IMR-90 (cell line): ENCODE measurements at regions not wholly inside any gene's neighbourhood (a gene's known extent, or its start where the extent isn't known, plus 50 kb on each side); places are given as distances from the start of the nearest gene placed in this dataset.

Experiments
- ATAC-seq: fragments of 200-7000 bp; cut with Tn5 transposase; 2 replicates; pipeline ENCODE4 v1.9.1; 2020; ENCODE audit warnings: low read depth, mild to moderate bottlenecking, moderate library complexity
- BruUV-seq: library from RNA; stranded (reverse); fragments of 400-500 nt; replicated peaks from 2 replicates; lab custom pipeline; 2021; lab: Mats Ljungman, UMichigan
- CTCF ChIA-PET: fragments of 300-600 bp; formaldehyde crosslinking; extraction: SDS; loops from one replicate; lab custom pipeline; 2021; ENCODE audit warnings: antibody characterized with exemption; lab: Yijun Ruan, JAX
- POLR2A ChIA-PET: fragments of 300-600 bp; sonication (Branson Sonifier 250); formaldehyde crosslinking; loops from one replicate; lab custom pipeline; 2022; ENCODE audit warnings: antibody characterized with exemption; ENCODE audit not compliant: unreplicated experiment; lab: Charles Lee
- DNase-seq: peaks from one replicate; pipeline ENCODE4 v3.0.0; 2013
- H2AFZ ChIP-seq: replicated peaks from 2 replicates; pipeline ENCODE3; 2013; ENCODE audit warnings: low read length, mild to moderate bottlenecking; ENCODE audit not compliant: poor library complexity
- H2AK5ac ChIP-seq: 2 replicates; pipeline ENCODE4 v1.6.1; 2013; ENCODE audit warnings: low read depth, low read length, inconsistent platforms
- H2AK9ac ChIP-seq: replicated peaks from 2 replicates; pipeline ENCODE3; 2013; ENCODE audit warnings: mild to moderate bottlenecking, low read depth, low read length, moderate library complexity; ENCODE audit not compliant: poor library complexity
- H2BK120ac ChIP-seq: 2 replicates; pipeline ENCODE4 v1.6.1; 2013; ENCODE audit warnings: low read depth, low read length, inconsistent platforms
- H2BK15ac ChIP-seq: 3 replicates; pipeline ENCODE4 v1.6.1; 2013; ENCODE audit warnings: low read depth, low read length, inconsistent platforms
- H2BK20ac ChIP-seq: 2 replicates; pipeline ENCODE4 v1.6.1; 2013; ENCODE audit warnings: low read depth, mild to moderate bottlenecking, inconsistent platforms, low read length, moderate library complexity
- H2BK5ac ChIP-seq: 2 replicates; pipeline ENCODE4 v1.6.1; 2013; ENCODE audit warnings: mild to moderate bottlenecking, low read depth, low read length, inconsistent platforms; ENCODE audit not compliant: poor library complexity, severe bottlenecking
- H3K14ac ChIP-seq: replicated peaks from 2 replicates; pipeline ENCODE4 v1.6.1; 2013; ENCODE audit warnings: low read depth, low read length, inconsistent platforms
- H3K18ac ChIP-seq: 2 replicates; pipeline ENCODE4 v1.6.1; 2013; ENCODE audit warnings: low read depth, low read length, control low read depth
- H3K23ac ChIP-seq: 2 replicates; pipeline ENCODE4 v1.6.1; 2013; ENCODE audit warnings: low read depth, low read length, inconsistent platforms
- H3K27ac ChIP-seq: 2 replicates; pipeline ENCODE4 v1.5.1; 2013; ENCODE audit warnings: mild to moderate bottlenecking, control low read depth, low read length; ENCODE audit not compliant: insufficient read depth
- H3K27me3 ChIP-seq: 2 replicates; pipeline ENCODE4 v1.6.1; 2013; ENCODE audit warnings: low read length; ENCODE audit not compliant: control insufficient read depth, insufficient read depth
- H3K36me3 ChIP-seq: 2 replicates; pipeline ENCODE4 v1.6.1; 2013; ENCODE audit warnings: low read length, mixed read lengths; ENCODE audit not compliant: control insufficient read depth, insufficient read depth
- H3K4ac ChIP-seq: 2 replicates; pipeline ENCODE4 v1.6.1; 2013; ENCODE audit warnings: low read depth, low read length, inconsistent platforms
- H3K4me1 ChIP-seq: 2 replicates; pipeline ENCODE4 v1.6.1; 2013; ENCODE audit warnings: low read length, mixed read lengths; ENCODE audit not compliant: control insufficient read depth, insufficient read depth
- H3K4me2 ChIP-seq: 2 replicates; pipeline ENCODE4 v1.6.1; 2013; ENCODE audit warnings: low read depth, mild to moderate bottlenecking, control low read depth, low read length, moderate library complexity
- H3K4me3 ChIP-seq: 2 replicates; pipeline ENCODE4 v1.5.1; 2013; ENCODE audit warnings: low read depth, mild to moderate bottlenecking, control low read depth, low read length, moderate library complexity; ENCODE audit not compliant: insufficient read depth
- H3K56ac ChIP-seq: 2 replicates; pipeline ENCODE4 v1.6.1; 2013; ENCODE audit warnings: low read length, inconsistent platforms; ENCODE audit not compliant: insufficient read depth; ENCODE audit errors: extremely low read depth
- H3K79me1 ChIP-seq, 2 experiments: 2 replicates each; pipeline ENCODE4 v1.6.1; 2013; ENCODE audit warnings: low read length in 2 of 2, inconsistent platforms in 1 of 2, low read depth in 1 of 2
- H3K9ac ChIP-seq: 2 replicates; pipeline ENCODE4 v1.6.1; 2013; ENCODE audit warnings: low read depth, low read length, control low read depth
- H3K9me1 ChIP-seq: 2 replicates; pipeline ENCODE4 v1.6.1; 2013; ENCODE audit warnings: low read length, inconsistent platforms; ENCODE audit not compliant: insufficient read depth
- H3K9me3 ChIP-seq: 2 replicates; pipeline ENCODE4 v1.6.1; 2013; ENCODE audit warnings: low read length; ENCODE audit not compliant: control insufficient read depth, insufficient read depth
- H4K20me1 ChIP-seq: 2 replicates; pipeline ENCODE4 v1.6.1; 2013; ENCODE audit warnings: low read length, inconsistent platforms; ENCODE audit not compliant: insufficient read depth
- H4K5ac ChIP-seq: 2 replicates; pipeline ENCODE4 v1.6.1; 2013; ENCODE audit warnings: mild to moderate bottlenecking, low read depth, low read length, control low read depth
- H4K8ac ChIP-seq, 2 experiments: 2 replicates each; pipeline ENCODE4 v1.6.1; 2013; ENCODE audit warnings: low read depth in 2 of 2, low read length in 2 of 2, control low read depth in 1 of 2, inconsistent platforms in 1 of 2
- H4K91ac ChIP-seq: 2 replicates; pipeline ENCODE4 v1.6.1; 2013; ENCODE audit warnings: low read depth, low read length, inconsistent platforms; ENCODE audit not compliant: insufficient read depth
- MAZ ChIP-seq: IDR thresholded peaks from 2 replicates; pipeline ENCODE4 v1.6.1; 2012; ENCODE audit warnings: low read depth, mild to moderate bottlenecking, low read length, improper control_type of control experiment, moderate library complexity, borderline replicate concordance
- MXI1 ChIP-seq: IDR thresholded peaks from 2 replicates; pipeline ENCODE4 v1.6.1; 2012; ENCODE audit warnings: low read depth, mild to moderate bottlenecking, low read length, moderate library complexity, borderline replicate concordance
- RCOR1 ChIP-seq: IDR thresholded peaks from 2 replicates; pipeline ENCODE4 v1.6.1; 2012; ENCODE audit warnings: mild to moderate bottlenecking, low read length, improper control_type of control experiment; ENCODE audit not compliant: insufficient replicate concordance
- WGBS, 2 experiments: methylation state at CpG; one replicate each; pipeline versions ENCODE4 v1.1.5 to v1.1.7; 2013; ENCODE audit warnings: missing lambda C conversion rate in 2 of 2; ENCODE audit not compliant: insufficient read length in 1 of 2; ENCODE audit errors: extremely low coverage in 2 of 2; 5-methylcytosine and 5-hydroxymethylcytosine counted together
- dilution Hi-C: fragments of 300-500 bp; cut with HindIII; formaldehyde crosslinking; loops from one replicate; pipeline ENCODE4 v1.14.3; 2018; ENCODE audit warnings: low sequenced_read_pairs; ENCODE audit not compliant: unreplicated experiment
- in situ Hi-C: fragments of 300-500 bp; cut with MboI; formaldehyde crosslinking; loops from 3 replicates; pipeline ENCODE4 v1.14.3; 2019; ENCODE audit warnings: low sequenced_read_pairs, inconsistent platforms, mixed read lengths
- intact Hi-C: fragments of 100-400 bp; cut with micrococcal nuclease; formaldehyde crosslinking; loops from 2 replicates; pipeline ENCODE4 v1.10.0; 2022
- TF ChIP-seq, protein P1 (sequence below): conservative IDR thresholded peaks from 2 replicates; pipeline ENCODE4 v1.5.1; 2012; ENCODE audit warnings: mild to moderate bottlenecking, low read depth, low read length, improper control_type of control experiment

DNA sequence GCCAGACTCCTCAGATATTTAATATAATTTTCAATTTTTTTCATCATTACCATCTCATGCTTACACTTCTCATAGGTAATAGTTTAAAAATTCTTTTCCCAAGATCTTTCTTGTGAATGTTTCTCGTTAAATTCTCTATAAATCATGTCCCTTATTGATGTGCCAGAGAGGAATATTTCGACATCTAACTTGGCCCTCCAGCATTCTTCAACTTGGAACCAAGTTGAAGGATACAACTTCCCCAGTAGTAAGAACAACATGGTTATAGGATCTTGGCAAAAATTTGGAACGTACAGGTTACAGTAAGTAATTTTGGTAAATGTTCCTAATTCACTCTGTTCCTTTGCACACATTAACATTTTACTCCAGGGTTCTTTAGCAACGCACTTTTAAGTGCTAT lies 731.8 kb downstream of the CDH11 start:
- Histone ChIP-seq H3K4ac (no peak overlapping the region), H2BK120ac (no peak overlapping the region), H3K14ac (no peak overlapping the region), H3K9ac (no peak overlapping the region), H3K4me3 (no peak overlapping the region), H2BK20ac (no peak overlapping the region), H3K79me1 (no peaks in the 10 kb centered on the region), H3K4me1 (peaks cover 7% of the 10 kb centered on the region), H3K18ac (no peak overlapping the region), H2AK5ac (no peak overlapping the region), H3K23ac (no peak overlapping the region), H3K9me3 (no peaks in the 10 kb centered on the region), H3K56ac (no peak overlapping the region), H2BK15ac (no peak overlapping the region), H4K8ac (no peak overlapping the region; a peak in 1 of 4 replicates), H2AFZ (no peak overlapping the region), H3K27ac (no peak overlapping the region), H3K27me3 (no peaks in the 10 kb centered on the region), H3K9me1 (no peaks in the 10 kb centered on the region), H4K91ac (no peak overlapping the region), H2AK9ac (no peak overlapping the region), H3K36me3 (no peaks in the 10 kb centered on the region), H3K4me2 (no peak overlapping the region), H2BK5ac (no peak overlapping the region), H4K5ac (no peak overlapping the region), H4K20me1 (no peaks in the 10 kb centered on the region)
- ChIA-PET POLR2A (no interaction called here), CTCF (no interaction called here)
- intact Hi-C loops, result no loop called here
- no CpG with 5 or more reads among the region's 4 CpGs for WGBS, 2 experiments
- ATAC-seq (no peak), DNase-seq (no peak)
- in situ Hi-C loops, result no loop called here
- no TSS peak for BruUV-seq
- no peak for TF ChIP-seq MXI1
- TF ChIP-seq, protein P1, sequence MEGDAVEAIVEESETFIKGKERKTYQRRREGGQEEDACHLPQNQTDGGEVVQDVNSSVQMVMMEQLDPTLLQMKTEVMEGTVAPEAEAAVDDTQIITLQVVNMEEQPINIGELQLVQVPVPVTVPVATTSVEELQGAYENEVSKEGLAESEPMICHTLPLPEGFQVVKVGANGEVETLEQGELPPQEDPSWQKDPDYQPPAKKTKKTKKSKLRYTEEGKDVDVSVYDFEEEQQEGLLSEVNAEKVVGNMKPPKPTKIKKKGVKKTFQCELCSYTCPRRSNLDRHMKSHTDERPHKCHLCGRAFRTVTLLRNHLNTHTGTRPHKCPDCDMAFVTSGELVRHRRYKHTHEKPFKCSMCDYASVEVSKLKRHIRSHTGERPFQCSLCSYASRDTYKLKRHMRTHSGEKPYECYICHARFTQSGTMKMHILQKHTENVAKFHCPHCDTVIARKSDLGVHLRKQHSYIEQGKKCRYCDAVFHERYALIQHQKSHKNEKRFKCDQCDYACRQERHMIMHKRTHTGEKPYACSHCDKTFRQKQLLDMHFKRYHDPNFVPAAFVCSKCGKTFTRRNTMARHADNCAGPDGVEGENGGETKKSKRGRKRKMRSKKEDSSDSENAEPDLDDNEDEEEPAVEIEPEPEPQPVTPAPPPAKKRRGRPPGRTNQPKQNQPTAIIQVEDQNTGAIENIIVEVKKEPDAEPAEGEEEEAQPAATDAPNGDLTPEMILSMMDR, result no peak
- no peak for TF ChIP-seq RCOR1
- no peak for TF ChIP-seq MAZ
- dilution Hi-C loops, result no loop called here
